ENCODE measurements at regions not wholly inside any gene's neighbourhood (a gene's known extent, or its start where the extent isn't known, plus 50 kb on each side); places are given as distances from the start of the nearest gene placed in this dataset.
"Not testable (repeated sequence)": the region's sequence is repeated elsewhere in the genome, so short reads cannot be mapped to it uniquely, and the experiment has no call there.

- not testable (repeated sequence) for TF ChIP-seq TAF1, POLR2A, POU2F2 (IDR thresholded peaks at IDR 0.05; ENCODE audit: low read depth, low read length)
Measured at GRCh38 chr13:59076386-59076785, 1087.3 kb downstream of the DIAPH3 start.

All from GM12891 (cell line).